ENCODE measurements at regions not wholly inside any gene's neighbourhood (a gene's known extent, or its start where the extent isn't known, plus 50 kb on each side); places are given as distances from the start of the nearest gene placed in this dataset.

DNA sequence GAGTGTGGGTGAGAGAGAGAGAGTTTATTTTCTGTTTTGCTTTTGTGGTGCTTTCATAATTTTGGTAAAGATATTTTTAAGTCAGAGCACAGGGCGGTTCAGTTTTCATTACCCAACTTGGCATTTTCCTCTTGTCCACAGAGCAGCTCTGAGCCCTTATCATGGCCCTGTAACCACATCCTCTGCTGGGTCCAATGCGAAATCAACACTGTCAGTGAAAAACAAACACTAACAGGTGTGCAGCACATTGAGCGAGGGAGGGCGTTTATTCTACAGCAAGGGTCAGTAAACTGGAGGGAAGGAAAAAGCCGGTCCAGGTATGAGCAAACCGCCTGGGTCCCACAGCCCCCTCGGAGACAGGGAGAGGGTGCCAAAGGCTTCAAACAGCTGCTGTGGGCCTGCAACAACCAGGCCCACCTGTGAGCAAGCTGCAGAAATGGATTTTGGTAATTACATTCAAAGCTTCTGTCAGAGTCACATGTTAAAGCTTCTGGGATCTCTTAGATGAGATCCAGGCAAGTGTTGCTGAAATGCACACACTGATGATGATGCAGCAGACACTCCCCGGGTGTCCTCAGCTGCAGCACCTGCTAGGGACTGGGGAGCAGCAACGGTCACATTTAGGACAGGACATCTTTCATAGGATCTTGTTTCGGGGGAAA, 132.7 kb upstream of the DYRK2 start:
- Histone ChIP-seq H3K27ac (ENCODE audit: insufficient read depth, low read depth, low read length) (no peak overlapping the region), H2AFZ (ENCODE audit: low read depth, low read length) (no peak overlapping the region), H3K9me1 (replicated peaks; ENCODE audit: control insufficient read depth, extremely low read depth, insufficient read depth, low read length) (no peaks in the 10 kb centered on the region), H3K4me1 (ENCODE audit: control insufficient read depth, extremely low read depth, insufficient read depth, low read length) (no peaks in the 10 kb centered on the region), H3K27me3 (ENCODE audit: control insufficient read depth in 2 of 2, insufficient read depth in 2 of 2, low read length in 2 of 2) (no peaks in the 10 kb centered on the region), H3K4me2 (ENCODE audit: insufficient read depth, low read length) (no peak overlapping the region), H3K4me3 (replicated peaks in 1 of 3; ENCODE audit: insufficient read depth in 1 of 3, low read depth in 1 of 3, low read length in 3 of 3) (no peak overlapping the region), H3K9me3 (replicated peaks; ENCODE audit: control insufficient read depth, insufficient read depth, low read length) (no peaks in the 10 kb centered on the region), H3K79me2 (ENCODE audit: control insufficient read depth, insufficient read depth, low read length) (no peaks in the 10 kb centered on the region), H3K9ac (replicated peaks; ENCODE audit: extremely low read depth, insufficient read depth, low read length) (no peak overlapping the region), H3K36me3 (ENCODE audit: control insufficient read depth in 2 of 2, extremely low read depth in 1 of 2, insufficient read depth in 2 of 2, low read length in 2 of 2) (no peaks in the 10 kb centered on the region), H4K20me1 (replicated peaks; ENCODE audit: control insufficient read depth, extremely low read depth, insufficient read depth, low read length) (no peaks in the 10 kb centered on the region)
- intact Hi-C loops (cut with micrococcal nuclease) = no loop called here
- no peak for FAIRE-seq
- TF ChIP-seq POLR2A (IDR thresholded peaks at IDR 0.05; ENCODE audit: low read depth, low read length) = no peak
- TF ChIP-seq, protein P1, sequence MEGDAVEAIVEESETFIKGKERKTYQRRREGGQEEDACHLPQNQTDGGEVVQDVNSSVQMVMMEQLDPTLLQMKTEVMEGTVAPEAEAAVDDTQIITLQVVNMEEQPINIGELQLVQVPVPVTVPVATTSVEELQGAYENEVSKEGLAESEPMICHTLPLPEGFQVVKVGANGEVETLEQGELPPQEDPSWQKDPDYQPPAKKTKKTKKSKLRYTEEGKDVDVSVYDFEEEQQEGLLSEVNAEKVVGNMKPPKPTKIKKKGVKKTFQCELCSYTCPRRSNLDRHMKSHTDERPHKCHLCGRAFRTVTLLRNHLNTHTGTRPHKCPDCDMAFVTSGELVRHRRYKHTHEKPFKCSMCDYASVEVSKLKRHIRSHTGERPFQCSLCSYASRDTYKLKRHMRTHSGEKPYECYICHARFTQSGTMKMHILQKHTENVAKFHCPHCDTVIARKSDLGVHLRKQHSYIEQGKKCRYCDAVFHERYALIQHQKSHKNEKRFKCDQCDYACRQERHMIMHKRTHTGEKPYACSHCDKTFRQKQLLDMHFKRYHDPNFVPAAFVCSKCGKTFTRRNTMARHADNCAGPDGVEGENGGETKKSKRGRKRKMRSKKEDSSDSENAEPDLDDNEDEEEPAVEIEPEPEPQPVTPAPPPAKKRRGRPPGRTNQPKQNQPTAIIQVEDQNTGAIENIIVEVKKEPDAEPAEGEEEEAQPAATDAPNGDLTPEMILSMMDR (IDR thresholded peaks at IDR 0.05; ENCODE audit: extremely low read depth in 1 of 2, insufficient read depth in 1 of 2, low read depth in 1 of 2, low read length in 2 of 2) = no peak
- TF ChIP-seq, protein P2, sequence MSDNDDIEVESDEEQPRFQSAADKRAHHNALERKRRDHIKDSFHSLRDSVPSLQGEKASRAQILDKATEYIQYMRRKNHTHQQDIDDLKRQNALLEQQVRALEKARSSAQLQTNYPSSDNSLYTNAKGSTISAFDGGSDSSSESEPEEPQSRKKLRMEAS (IDR thresholded peaks at IDR 0.05; ENCODE audit: insufficient read depth, insufficient read length) = no peak
- TF ChIP-seq MYC (IDR thresholded peaks at IDR 0.05; ENCODE audit: low read depth, low read length) = no peak
- no peak for TF ChIP-seq GATA2 (IDR thresholded peaks at IDR 0.05; ENCODE audit: insufficient read depth, insufficient read length, low read depth, low read length)
- TF ChIP-seq FOS (IDR thresholded peaks at IDR 0.05; ENCODE audit: borderline replicate concordance, insufficient read depth, low read length) = no peak
- TF ChIP-seq JUN (IDR thresholded peaks at IDR 0.05; ENCODE audit: borderline replicate concordance, insufficient read depth, insufficient read length, low read depth) = no peak
- TF ChIP-seq POLR2AphosphoS5 (IDR thresholded peaks at IDR 0.05; ENCODE audit: insufficient read depth, low read depth, low read length) = no peak
- TF ChIP-seq EZH2 (IDR thresholded peaks at IDR 0.05; ENCODE audit: borderline replicate concordance, low read depth, low read length, severe bottlenecking) = no peak
- ChIA-PET POLR2A (no interaction called here), CTCF (no interaction called here)
- dilution Hi-C loops (cut with MboI; ENCODE audit: extremely low pct_ligation_motif_present, low sequenced_read_pairs) = no loop called here
- BruUV-seq (replicated peaks) = no TSS peak
- no peak for DNase-seq (ENCODE audit: low read depth, low spot score)
